AG09319 (cell line): ENCODE measurements at regions not wholly inside any gene's neighbourhood (a gene's known extent, or its start where the extent isn't known, plus 50 kb on each side); places are given as distances from the start of the nearest gene placed in this dataset.

ENCODE experiments used
- DNase-seq: peaks from one replicate; pipeline ENCODE4 v3.0.0-alpha.2; 2010; ENCODE audit warnings: low read depth; ENCODE audit errors: extremely low read depth
- CTCF ChIP-seq: IDR thresholded peaks from 2 replicates; pipeline ENCODE4 v1.5.1; 2011; ENCODE audit warnings: low read depth, mild to moderate bottlenecking, inconsistent platforms, low read length, moderate library complexity

GRCh38 chr6:91185072-91185471 lies 598.2 kb upstream of the MAP3K7 start:
- no peak for DNase-seq
- TF ChIP-seq CTCF = no peak

GRCh38 chr6:91181416-91181815 lies 594.5 kb upstream of the MAP3K7 start:
- no peak for DNase-seq
- TF ChIP-seq CTCF = no peak

GRCh38 chr6:91173651-91174050 lies 586.8 kb upstream of the MAP3K7 start:
- no peak for TF ChIP-seq CTCF
- no peak for DNase-seq

- no peak for TF ChIP-seq CTCF
- DNase-seq = no peak
These were observed 586.3 kb upstream of the MAP3K7 start for GRCh38 chr6:91173186-91173585.

- DNase-seq = no peak
- no peak for TF ChIP-seq CTCF
These were observed 585.0 kb upstream of the MAP3K7 start for GRCh38 chr6:91171754-91172462.

GRCh38 chr6:91167846-91168245 lies 581.0 kb upstream of the MAP3K7 start:
- DNase-seq = no peak
- no peak for TF ChIP-seq CTCF

GRCh38 chr6:91166271-91167046 lies 579.6 kb upstream of the MAP3K7 start:
- TF ChIP-seq CTCF = no peak
- no peak for DNase-seq
